NCI-H1048 (cell line): ENCODE measurements at regions not wholly inside any gene's neighbourhood (a gene's known extent, or its start where the extent isn't known, plus 50 kb on each side); places are given as distances from the start of the nearest gene placed in this dataset.
"Not testable (repeated sequence)": the region's sequence is repeated elsewhere in the genome, so short reads cannot be mapped to it uniquely, and the experiment has no call there.

ENCODE experiments used
- DNase-seq: peaks from one replicate; lab custom pipeline; 2025; lab: John Stamatoyannopoulos, UW

- DNase-seq: no peak
Measured at GRCh38 chr1:58062635-58063034, 483.9 kb downstream of the OMA1 start.

- DNase-seq: no peak
Measured at GRCh38 chr1:58060559-58061170, 485.9 kb downstream of the OMA1 start.

GRCh38 chr1:58059789-58060188 lies 486.7 kb downstream of the OMA1 start:
- no peak for DNase-seq

GRCh38 chr1:58058323-58058722 lies 488.2 kb downstream of the OMA1 start:
- no peak for DNase-seq

GRCh38 chr1:58057826-58058225 lies 488.7 kb downstream of the OMA1 start:
- no peak for DNase-seq

- not testable (repeated sequence) for DNase-seq
Measured at GRCh38 chr1:58051187-58051586, 495.3 kb downstream of the OMA1 start.

- no peak for DNase-seq
Measured at GRCh38 chr1:58047265-58047858, 499.2 kb downstream of the OMA1 start.

GRCh38 chr1:58045094-58045705 lies 501.3 kb downstream of the OMA1 start:
- DNase-seq: no peak

GRCh38 chr1:58041621-58042020 lies 504.9 kb downstream of the OMA1 start:
- no peak for DNase-seq

GRCh38 chr1:58038574-58038973 lies 508.0 kb downstream of the OMA1 start:
- no peak for DNase-seq

GRCh38 chr1:58035523-58035922 lies 511.0 kb downstream of the OMA1 start:
- DNase-seq: no peak

GRCh38 chr1:58033311-58033710 lies 513.2 kb downstream of the OMA1 start:
- DNase-seq: no peak

- DNase-seq: no peak
Measured at GRCh38 chr1:58032611-58033073, 513.9 kb downstream of the OMA1 start.

- DNase-seq: no peak
Measured at GRCh38 chr1:58031416-58031815, 515.1 kb downstream of the OMA1 start.

- no peak for DNase-seq
Measured at GRCh38 chr1:58030456-58030855, 516.1 kb downstream of the OMA1 start.

GRCh38 chr1:58017641-58018040 lies 528.9 kb downstream of the OMA1 start:
- no peak for DNase-seq

- no peak for DNase-seq
Measured at GRCh38 chr1:58013237-58013636, 533.3 kb downstream of the OMA1 start.

- no peak for DNase-seq
Measured at GRCh38 chr1:58011978-58012377, 534.5 kb downstream of the OMA1 start.

- DNase-seq: no peak
Measured at GRCh38 chr1:58006421-58007046, 540.0 kb downstream of the OMA1 start.

GRCh38 chr1:58005212-58005611 lies 541.3 kb downstream of the OMA1 start:
- no peak for DNase-seq

- no peak for DNase-seq
Measured at GRCh38 chr1:58003988-58004387, 542.5 kb downstream of the OMA1 start.

- DNase-seq: no peak
Measured at GRCh38 chr1:58003059-58003458, 543.5 kb downstream of the OMA1 start.

GRCh38 chr1:58000821-58001220 lies 545.7 kb downstream of the OMA1 start:
- DNase-seq: no peak
